ENCODE measurements at regions not wholly inside any gene's neighbourhood (a gene's known extent, or its start where the extent isn't known, plus 50 kb on each side); places are given as distances from the start of the nearest gene placed in this dataset.
A peak's percentile ranks its signal among the peaks of the same experiment; 100 is the strongest.

DNA sequence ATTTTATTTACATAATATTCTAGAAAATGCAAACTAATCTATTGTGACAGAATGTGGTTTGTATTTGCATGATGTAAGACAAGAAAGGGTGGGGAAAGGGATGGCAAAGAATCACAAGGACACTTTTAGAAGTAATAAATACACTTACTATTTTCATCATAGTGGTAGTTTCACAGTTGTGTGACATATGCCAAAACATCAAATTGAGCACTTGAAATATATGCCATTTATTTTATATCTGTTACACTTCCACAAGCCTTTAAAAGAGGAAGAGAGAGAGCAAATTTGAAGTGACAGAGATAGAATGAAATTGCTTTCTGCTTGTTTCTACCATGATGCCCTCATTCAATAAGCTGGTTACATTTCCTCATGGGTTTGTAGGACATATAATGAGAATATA lies 230.0 kb upstream of the NWD2 start:
- Histone ChIP-seq H3K9ac (ENCODE audit: low read depth in 1 of 2, low read length in 2 of 2) (no peak overlapping the region), H3K36me3 (ENCODE audit: control insufficient read depth in 2 of 2, insufficient read depth in 2 of 2, low read length in 2 of 2) (no peaks in the 10 kb centered on the region), H3K4me1 (ENCODE audit: control insufficient read depth in 2 of 2, insufficient read depth in 2 of 2, low read length in 2 of 2) (no peaks in the 10 kb centered on the region), H3K27me3 (ENCODE audit: control insufficient read depth in 2 of 2, insufficient read depth in 2 of 2, low read length in 2 of 2) (no peaks in the 10 kb centered on the region), H3K4me3 (ENCODE audit: low read length in 2 of 2) (no peak overlapping the region), H3K27ac (ENCODE audit: low read depth in 2 of 2, low read length in 2 of 2) (no peak overlapping the region), H3K9me3 (ENCODE audit: control insufficient read depth in 2 of 2, low read length in 2 of 2) (no peaks in the 10 kb centered on the region)

DNA sequence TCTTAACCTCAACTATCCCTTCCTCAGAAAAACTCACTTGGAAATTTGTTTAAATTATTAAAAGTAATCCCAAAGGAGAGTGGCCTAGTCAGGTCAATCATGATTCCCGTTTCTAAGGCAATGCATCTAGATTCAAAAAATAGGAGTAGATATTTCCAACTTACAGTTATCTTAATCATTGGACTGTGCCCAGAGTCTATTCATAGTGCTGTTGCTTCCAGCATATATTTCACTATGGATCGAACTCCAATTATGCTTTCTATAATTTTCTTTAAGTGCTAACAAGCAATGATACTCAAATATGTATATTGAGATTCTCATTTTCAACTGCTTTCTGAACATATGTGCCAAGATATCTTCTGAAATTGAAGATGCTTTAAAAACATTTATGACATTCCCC lies 229.2 kb upstream of the NWD2 start:
- no peaks in the 10 kb centered on the region for H3K27me3 ChIP-seq (ENCODE audit: control insufficient read depth in 2 of 2, insufficient read depth in 2 of 2, low read length in 2 of 2)
- H3K9ac ChIP-seq (ENCODE audit: low read depth in 1 of 2, low read length in 2 of 2): no peak overlapping the region
- H3K9me3 ChIP-seq (ENCODE audit: control insufficient read depth in 2 of 2, low read length in 2 of 2): no peaks in the 10 kb centered on the region

DNA sequence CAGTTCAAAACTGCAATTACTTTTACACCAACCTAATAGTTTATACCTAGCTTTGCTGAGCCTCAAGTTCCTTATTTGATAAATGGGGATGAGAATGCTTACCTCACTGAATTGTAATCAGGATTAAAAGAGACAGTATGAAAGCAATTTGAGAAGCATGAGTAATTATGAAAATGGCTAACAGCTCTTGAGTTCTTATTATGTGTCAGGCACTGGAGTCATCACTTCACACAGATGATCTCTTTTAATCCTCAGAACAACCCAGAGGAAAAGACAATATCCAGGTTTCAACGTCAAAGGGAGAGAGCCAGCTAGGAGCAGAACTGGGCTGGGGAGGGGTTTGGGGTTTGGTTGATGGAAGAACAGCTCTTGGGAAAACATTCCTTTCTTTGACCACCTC lies 221.0 kb upstream of the NWD2 start:
- Histone ChIP-seq H3K36me3 (ENCODE audit: control insufficient read depth in 2 of 2, insufficient read depth in 2 of 2, low read length in 2 of 2) (no peaks in the 10 kb centered on the region), H3K4me1 (ENCODE audit: control insufficient read depth in 2 of 2, insufficient read depth in 2 of 2, low read length in 2 of 2) (no peaks in the 10 kb centered on the region), H3K27me3 (ENCODE audit: control insufficient read depth in 2 of 2, insufficient read depth in 2 of 2, low read length in 2 of 2) (no peaks in the 10 kb centered on the region), H3K27ac (ENCODE audit: low read depth in 2 of 2, low read length in 2 of 2) (no peak overlapping the region), H3K9me3 (ENCODE audit: control insufficient read depth in 2 of 2, low read length in 2 of 2) (no peaks in the 10 kb centered on the region), H3K9ac (ENCODE audit: low read depth in 1 of 2, low read length in 2 of 2) (no peak overlapping the region), H3K4me3 (ENCODE audit: low read length in 2 of 2) (no peak overlapping the region)

More for the DNA sequence above, 229.2 kb upstream of the NWD2 start:
- Histone ChIP-seq H3K27ac (ENCODE audit: low read depth in 2 of 2, low read length in 2 of 2) (no peak overlapping the region), H3K36me3 (ENCODE audit: control insufficient read depth in 2 of 2, insufficient read depth in 2 of 2, low read length in 2 of 2) (no peaks in the 10 kb centered on the region), H3K4me3 (ENCODE audit: low read length in 2 of 2) (no peak overlapping the region), H3K4me1 (ENCODE audit: control insufficient read depth in 2 of 2, insufficient read depth in 2 of 2, low read length in 2 of 2) (no peaks in the 10 kb centered on the region)

DNA sequence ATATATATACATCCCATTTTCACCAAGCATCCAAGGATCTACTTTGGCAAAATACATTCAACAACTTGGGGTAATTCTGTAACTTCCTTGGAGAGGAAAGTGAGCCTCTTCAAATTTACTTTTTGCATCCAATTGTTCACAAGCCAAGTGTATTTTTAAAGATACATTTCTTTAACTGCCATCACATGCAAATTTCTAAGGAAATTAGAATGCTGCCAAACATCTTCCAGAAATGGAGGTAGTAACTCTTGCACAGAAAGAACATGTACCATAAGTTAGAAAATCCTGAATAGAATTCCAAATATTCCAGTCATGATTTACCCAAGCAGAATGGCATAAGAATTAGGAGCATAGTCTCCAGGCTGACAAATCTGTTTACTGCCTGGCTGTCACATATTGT lies 220.5 kb upstream of the NWD2 start:
- H3K27me3 ChIP-seq (ENCODE audit: control insufficient read depth in 2 of 2, insufficient read depth in 2 of 2, low read length in 2 of 2): no peaks in the 10 kb centered on the region
- H3K4me3 ChIP-seq (ENCODE audit: low read length in 2 of 2): no peak overlapping the region
- no peak overlapping the region for H3K9ac ChIP-seq (ENCODE audit: low read depth in 1 of 2, low read length in 2 of 2)
- no peak overlapping the region for H3K27ac ChIP-seq (ENCODE audit: low read depth in 2 of 2, low read length in 2 of 2)
- H3K36me3 ChIP-seq (ENCODE audit: control insufficient read depth in 2 of 2, insufficient read depth in 2 of 2, low read length in 2 of 2): no peaks in the 10 kb centered on the region
- H3K9me3 ChIP-seq (ENCODE audit: control insufficient read depth in 2 of 2, low read length in 2 of 2): no peaks in the 10 kb centered on the region
- H3K4me1 ChIP-seq (ENCODE audit: control insufficient read depth in 2 of 2, insufficient read depth in 2 of 2, low read length in 2 of 2): no peaks in the 10 kb centered on the region

DNA sequence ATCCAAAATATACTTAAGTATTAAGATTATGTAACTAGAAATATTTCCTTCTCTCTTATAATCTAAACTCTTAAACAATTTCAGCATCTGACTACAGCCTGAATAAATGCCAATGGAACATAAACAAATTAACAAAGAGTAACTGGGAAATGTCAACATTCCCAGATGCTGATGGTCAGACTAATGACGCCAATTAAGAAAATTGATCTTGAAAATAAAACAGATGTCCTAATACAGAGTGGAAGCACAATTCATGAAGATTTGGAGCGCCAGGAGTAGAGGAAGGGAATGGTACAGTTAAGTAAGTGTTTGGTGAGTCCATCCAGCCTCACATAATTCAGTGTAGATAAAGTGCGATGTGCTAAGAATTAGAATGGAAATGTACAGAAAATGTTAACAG lies 203.7 kb upstream of the NWD2 start:
- H3K9me3 ChIP-seq (ENCODE audit: control insufficient read depth in 2 of 2, low read length in 2 of 2): no peaks in the 10 kb centered on the region
- H3K27ac ChIP-seq (ENCODE audit: low read depth in 2 of 2, low read length in 2 of 2): no peak overlapping the region
- no peak overlapping the region for H3K4me3 ChIP-seq (ENCODE audit: low read length in 2 of 2)
- no peak overlapping the region for H3K9ac ChIP-seq (ENCODE audit: low read depth in 1 of 2, low read length in 2 of 2)
- H3K27me3 ChIP-seq (ENCODE audit: control insufficient read depth in 2 of 2, insufficient read depth in 2 of 2, low read length in 2 of 2): no peaks in the 10 kb centered on the region
- no peaks in the 10 kb centered on the region for H3K36me3 ChIP-seq (ENCODE audit: control insufficient read depth in 2 of 2, insufficient read depth in 2 of 2, low read length in 2 of 2)
- no peaks in the 10 kb centered on the region for H3K4me1 ChIP-seq (ENCODE audit: control insufficient read depth in 2 of 2, insufficient read depth in 2 of 2, low read length in 2 of 2)

DNA sequence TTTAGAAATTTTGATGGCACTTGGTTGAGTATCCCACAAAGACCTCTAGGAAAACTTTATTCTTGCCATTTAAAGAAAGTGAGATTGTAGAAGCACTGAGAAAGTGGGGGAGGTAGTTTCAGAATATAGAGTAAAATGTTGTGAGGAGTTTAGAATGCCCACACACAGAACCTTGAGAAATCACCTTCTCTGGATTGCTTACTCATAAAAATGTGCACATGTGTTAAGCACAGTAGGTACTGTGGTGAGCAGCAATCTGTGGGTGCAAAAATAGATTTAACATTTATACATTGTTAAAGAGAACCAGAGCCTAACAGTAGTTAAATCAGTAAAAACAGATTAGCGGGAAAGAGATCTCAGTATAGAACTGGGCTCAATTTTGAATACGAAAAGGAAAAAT lies 201.2 kb upstream of the NWD2 start:
- Histone ChIP-seq H3K9ac (ENCODE audit: low read depth in 1 of 2, low read length in 2 of 2) (no peak overlapping the region), H3K27me3 (ENCODE audit: control insufficient read depth in 2 of 2, insufficient read depth in 2 of 2, low read length in 2 of 2) (no peaks in the 10 kb centered on the region), H3K4me1 (ENCODE audit: control insufficient read depth in 2 of 2, insufficient read depth in 2 of 2, low read length in 2 of 2) (no peaks in the 10 kb centered on the region), H3K4me3 (ENCODE audit: low read length in 2 of 2) (no peak overlapping the region), H3K36me3 (ENCODE audit: control insufficient read depth in 2 of 2, insufficient read depth in 2 of 2, low read length in 2 of 2) (no peaks in the 10 kb centered on the region), H3K9me3 (ENCODE audit: control insufficient read depth in 2 of 2, low read length in 2 of 2) (no peaks in the 10 kb centered on the region), H3K27ac (ENCODE audit: low read depth in 2 of 2, low read length in 2 of 2) (no peak overlapping the region)

DNA sequence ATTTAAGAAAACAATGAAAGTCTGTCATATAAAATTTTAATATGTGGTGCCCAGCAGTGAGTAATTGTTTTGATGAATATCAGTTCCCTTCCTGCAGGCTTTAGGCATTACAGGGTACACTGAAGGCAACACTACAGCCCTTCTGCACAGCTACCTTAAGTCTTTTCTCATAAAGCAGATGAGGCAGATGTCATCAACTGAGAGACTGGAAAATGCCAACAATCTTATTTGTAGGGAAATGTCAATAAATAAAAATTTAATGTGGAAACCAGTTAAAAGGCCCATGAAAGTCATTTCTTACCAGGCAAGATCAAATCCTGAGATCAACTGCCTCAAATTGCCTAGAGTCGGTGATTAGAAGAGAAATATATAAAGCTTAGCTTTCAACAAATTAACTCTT lies 193.4 kb upstream of the NWD2 start:
- Histone ChIP-seq H3K27ac (ENCODE audit: low read depth in 2 of 2, low read length in 2 of 2) (no peak overlapping the region), H3K9me3 (ENCODE audit: control insufficient read depth in 2 of 2, low read length in 2 of 2) (no peaks in the 10 kb centered on the region), H3K4me1 (ENCODE audit: control insufficient read depth in 2 of 2, insufficient read depth in 2 of 2, low read length in 2 of 2) (no peaks in the 10 kb centered on the region), H3K9ac (ENCODE audit: low read depth in 1 of 2, low read length in 2 of 2) (no peak overlapping the region), H3K4me3 (ENCODE audit: low read length in 2 of 2) (no peak overlapping the region), H3K36me3 (ENCODE audit: control insufficient read depth in 2 of 2, insufficient read depth in 2 of 2, low read length in 2 of 2) (no peaks in the 10 kb centered on the region), H3K27me3 (ENCODE audit: control insufficient read depth in 2 of 2, insufficient read depth in 2 of 2, low read length in 2 of 2) (no peaks in the 10 kb centered on the region)

DNA sequence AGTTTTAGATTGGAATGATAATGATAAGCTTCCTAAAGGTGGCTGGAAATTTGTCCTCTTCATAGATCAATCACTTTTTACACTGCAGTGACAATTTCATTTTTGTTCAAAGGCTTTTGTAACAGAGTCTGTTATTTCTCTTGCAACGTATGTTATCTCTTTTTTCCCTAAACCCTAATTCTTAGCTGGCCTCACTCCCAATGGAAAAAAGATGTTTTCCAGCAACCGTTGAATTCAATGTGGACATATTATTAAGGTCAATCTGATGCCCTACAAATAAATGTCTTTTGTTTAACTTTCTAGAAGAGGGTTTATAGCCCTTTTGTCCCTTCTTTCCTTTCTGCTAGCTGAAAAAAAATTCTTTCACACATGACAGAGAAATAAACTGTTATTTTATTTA lies 192.7 kb upstream of the NWD2 start:
- Histone ChIP-seq H3K9me3 (ENCODE audit: control insufficient read depth in 2 of 2, low read length in 2 of 2) (no peaks in the 10 kb centered on the region), H3K27ac (ENCODE audit: low read depth in 2 of 2, low read length in 2 of 2) (no peak overlapping the region), H3K36me3 (ENCODE audit: control insufficient read depth in 2 of 2, insufficient read depth in 2 of 2, low read length in 2 of 2) (no peaks in the 10 kb centered on the region), H3K4me1 (ENCODE audit: control insufficient read depth in 2 of 2, insufficient read depth in 2 of 2, low read length in 2 of 2) (no peaks in the 10 kb centered on the region), H3K4me3 (ENCODE audit: low read length in 2 of 2) (no peak overlapping the region), H3K9ac (ENCODE audit: low read depth in 1 of 2, low read length in 2 of 2) (no peak overlapping the region), H3K27me3 (ENCODE audit: control insufficient read depth in 2 of 2, insufficient read depth in 2 of 2, low read length in 2 of 2) (no peaks in the 10 kb centered on the region)

DNA sequence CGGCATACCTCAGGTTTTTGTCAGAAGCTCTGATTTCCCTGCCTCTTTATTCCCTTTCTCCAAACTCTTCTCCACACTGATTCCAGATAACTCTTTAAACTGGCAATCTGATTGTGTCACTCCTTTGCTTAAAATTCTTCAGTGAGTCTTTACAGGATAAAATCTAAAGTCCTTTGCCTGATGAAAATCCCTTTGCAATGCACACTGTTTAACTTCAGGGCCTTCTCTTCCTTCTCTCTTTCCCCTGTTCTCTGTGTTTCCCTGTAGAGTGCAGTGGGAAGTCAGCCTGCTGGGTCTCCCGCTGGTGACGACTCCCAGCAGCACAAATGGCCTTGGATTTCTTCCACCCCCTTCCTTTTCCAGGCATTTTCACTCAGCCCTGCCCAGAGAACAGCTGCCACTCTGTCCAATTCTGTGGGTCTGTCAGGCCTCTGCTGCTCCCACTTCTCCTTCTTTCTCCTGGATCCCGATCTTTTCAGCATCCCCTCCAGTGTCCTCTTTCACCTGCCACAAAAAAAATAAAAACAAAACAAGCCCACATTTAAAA lies 189.9 kb upstream of the NWD2 start:
- Histone ChIP-seq H3K27me3 (ENCODE audit: control insufficient read depth in 2 of 2, insufficient read depth in 2 of 2, low read length in 2 of 2) (no peaks in the 10 kb centered on the region), H3K4me3 (ENCODE audit: low read length in 2 of 2) (no peak overlapping the region), H3K36me3 (ENCODE audit: control insufficient read depth in 2 of 2, insufficient read depth in 2 of 2, low read length in 2 of 2) (no peaks in the 10 kb centered on the region), H3K9ac (ENCODE audit: low read depth in 1 of 2, low read length in 2 of 2) (no peak overlapping the region), H3K27ac (ENCODE audit: low read depth in 2 of 2, low read length in 2 of 2) (no peak overlapping the region), H3K4me1 (ENCODE audit: control insufficient read depth in 2 of 2, insufficient read depth in 2 of 2, low read length in 2 of 2) (no peaks in the 10 kb centered on the region), H3K9me3 (ENCODE audit: control insufficient read depth in 2 of 2, low read length in 2 of 2) (no peaks in the 10 kb centered on the region)

DNA sequence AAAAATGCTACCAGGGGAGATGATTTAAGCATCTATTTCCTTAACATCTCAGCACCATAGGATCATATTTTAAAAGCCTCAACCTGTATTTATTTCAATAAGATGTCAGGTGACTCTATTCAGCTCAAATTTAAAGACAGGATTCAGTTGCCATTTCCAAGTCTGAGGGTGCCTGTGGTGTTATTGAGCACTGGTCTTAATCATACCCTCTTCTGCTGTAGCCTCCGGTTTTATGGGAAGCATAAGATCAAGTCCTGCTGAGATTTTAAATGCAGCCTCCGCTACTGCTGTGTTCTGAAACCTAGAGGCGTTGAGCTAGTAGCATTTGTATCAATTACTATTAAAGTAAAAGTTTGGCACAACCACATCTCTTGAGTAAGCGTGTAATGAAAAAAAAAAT lies 185.7 kb upstream of the NWD2 start:
- no peaks in the 10 kb centered on the region for H3K27me3 ChIP-seq (ENCODE audit: control insufficient read depth in 2 of 2, insufficient read depth in 2 of 2, low read length in 2 of 2)
- no peaks in the 10 kb centered on the region for H3K9me3 ChIP-seq (ENCODE audit: control insufficient read depth in 2 of 2, low read length in 2 of 2)
- no peaks in the 10 kb centered on the region for H3K36me3 ChIP-seq (ENCODE audit: control insufficient read depth in 2 of 2, insufficient read depth in 2 of 2, low read length in 2 of 2)
- no peak overlapping the region for H3K9ac ChIP-seq (ENCODE audit: low read depth in 1 of 2, low read length in 2 of 2)
- no peak overlapping the region for H3K27ac ChIP-seq (ENCODE audit: low read depth in 2 of 2, low read length in 2 of 2)
- no peak overlapping the region for H3K4me3 ChIP-seq (ENCODE audit: low read length in 2 of 2)
- no peaks in the 10 kb centered on the region for H3K4me1 ChIP-seq (ENCODE audit: control insufficient read depth in 2 of 2, insufficient read depth in 2 of 2, low read length in 2 of 2)

DNA sequence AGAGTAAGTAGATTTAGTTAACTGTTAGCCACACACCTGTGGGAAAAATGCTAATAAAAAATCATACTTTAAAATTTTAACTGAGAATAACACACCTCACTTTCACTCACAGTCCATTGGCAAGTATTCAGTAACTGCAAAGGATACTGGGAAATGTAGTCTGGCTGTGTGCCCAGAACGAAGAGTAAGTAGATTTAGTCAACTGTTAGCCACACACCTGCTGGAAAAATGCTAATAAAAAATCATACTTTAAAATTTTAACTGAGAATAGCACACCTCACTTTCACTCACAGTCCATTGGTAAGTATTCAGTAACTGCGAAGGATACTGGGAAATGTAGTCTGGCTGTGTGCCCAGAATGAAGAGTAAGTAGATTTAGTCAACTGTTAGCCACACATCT lies 178.4 kb upstream of the NWD2 start:
- Histone ChIP-seq H3K36me3 (ENCODE audit: control insufficient read depth in 2 of 2, insufficient read depth in 2 of 2, low read length in 2 of 2) (no peaks in the 10 kb centered on the region), H3K4me1 (ENCODE audit: control insufficient read depth in 2 of 2, insufficient read depth in 2 of 2, low read length in 2 of 2) (no peaks in the 10 kb centered on the region), H3K9ac (ENCODE audit: low read depth in 1 of 2, low read length in 2 of 2) (no peak overlapping the region), H3K9me3 (ENCODE audit: control insufficient read depth in 2 of 2, low read length in 2 of 2) (no peaks in the 10 kb centered on the region), H3K27me3 (ENCODE audit: control insufficient read depth in 2 of 2, insufficient read depth in 2 of 2, low read length in 2 of 2) (no peaks in the 10 kb centered on the region), H3K4me3 (ENCODE audit: low read length in 2 of 2) (no peak overlapping the region), H3K27ac (ENCODE audit: low read depth in 2 of 2, low read length in 2 of 2) (peak overlapping the region in 1 of 2 donors; percentile 10)

Measured in mucosa of rectum (tissue), 2 donors.